GM19452 (cell line): ENCODE measurements at regions not wholly inside any gene's neighbourhood (a gene's known extent, or its start where the extent isn't known, plus 50 kb on each side); places are given as distances from the start of the nearest gene placed in this dataset.
"Not testable (repeated sequence)": the region's sequence is repeated elsewhere in the genome, so short reads cannot be mapped to it uniquely, and the experiment has no call there.

Experiments
- ATAC-seq: cut with Tn5 transposase; IDR thresholded peaks from one replicate; pipeline ENCODE4 v1.9.1; 2021; ENCODE audit not compliant: unreplicated experiment

GRCh38 chr6:135604035-135604860 lies 106.7 kb upstream of the AHI1 start:
- no peak for ATAC-seq

GRCh38 chr6:135605278-135605790 lies 107.8 kb upstream of the AHI1 start:
- no peak for ATAC-seq

- no peak for ATAC-seq
Measured at GRCh38 chr6:135606392-135606791, 108.9 kb upstream of the AHI1 start.

GRCh38 chr6:135608031-135608430 lies 110.5 kb upstream of the AHI1 start:
- no peak for ATAC-seq

GRCh38 chr6:135610192-135610591 lies 112.7 kb upstream of the AHI1 start:
- ATAC-seq: not testable (repeated sequence)

GRCh38 chr6:135616655-135617054 lies 119.1 kb upstream of the AHI1 start:
- no peak for ATAC-seq

GRCh38 chr6:135617222-135617621 lies 119.7 kb upstream of the AHI1 start:
- ATAC-seq: no peak

GRCh38 chr6:135622081-135622480 lies 124.5 kb upstream of the AHI1 start:
- no peak for ATAC-seq

GRCh38 chr6:135623979-135624378 lies 126.4 kb upstream of the AHI1 start:
- no peak for ATAC-seq

- no peak for ATAC-seq
Measured at GRCh38 chr6:135624402-135625295, 127.1 kb upstream of the AHI1 start.

GRCh38 chr6:135626001-135626400 lies 128.5 kb upstream of the AHI1 start:
- not testable (repeated sequence) for ATAC-seq

- ATAC-seq: peak; percentile 93
Measured at GRCh38 chr6:135627092-135627715, 129.7 kb upstream of the AHI1 start.

GRCh38 chr6:135630789-135631376 lies 133.3 kb upstream of the AHI1 start:
- no peak for ATAC-seq

GRCh38 chr6:135631821-135632220 lies 134.3 kb upstream of the AHI1 start:
- no peak for ATAC-seq

- ATAC-seq: no peak
Measured at GRCh38 chr6:135633573-135633972, 136.0 kb upstream of the AHI1 start.

- no peak for ATAC-seq
Measured at GRCh38 chr6:135637701-135638100, 140.2 kb upstream of the AHI1 start.

GRCh38 chr6:135638108-135638507 lies 140.6 kb upstream of the AHI1 start:
- no peak for ATAC-seq

GRCh38 chr6:135640048-135640447 lies 142.5 kb upstream of the AHI1 start:
- ATAC-seq: no peak

GRCh38 chr6:135640449-135641111 lies 143.0 kb upstream of the AHI1 start:
- peak; percentile 53 for ATAC-seq

GRCh38 chr6:135642912-135643311 lies 145.4 kb upstream of the AHI1 start:
- no peak for ATAC-seq
